GM12878 (cell line): ENCODE measurements at regions not wholly inside any gene's neighbourhood (a gene's known extent, or its start where the extent isn't known, plus 50 kb on each side); places are given as distances from the start of the nearest gene placed in this dataset.

ENCODE experiments used
- ATAC-seq: fragments of 200-7000 bp; cut with Tn5 transposase; 3 replicates; pipeline ENCODE4 v1.9.1; 2020; ENCODE audit warnings: mild to moderate bottlenecking, moderate library complexity
- BruUV-seq: library from RNA; stranded (reverse); fragments of 400-500 nt; replicated peaks from 2 replicates; lab custom pipeline; 2021; lab: Mats Ljungman, UMichigan
- CTCF ChIA-PET: fragments of 300-600 bp; sonication (Branson Sonifier 250); formaldehyde crosslinking; extraction: SDS; loops from one replicate; lab custom pipeline; 2021; ENCODE audit warnings: inconsistent platforms; lab: Yijun Ruan, JAX
- POLR2A ChIA-PET: fragments of 350-600 bp; formaldehyde crosslinking; extraction: SDS; loops from one replicate; lab custom pipeline; 2021; ENCODE audit warnings: inconsistent platforms; lab: Charles Lee
- RAD21 ChIA-PET: fragments of 300-600 bp; sonication (Branson Sonifier 250); formaldehyde crosslinking; loops from one replicate; lab custom pipeline; 2023; ENCODE audit warnings: antibody characterized with exemption; ENCODE audit not compliant: unreplicated experiment; lab: Charles Lee
- SMC1A ChIA-PET: fragments of 300-600 bp; sonication (Branson Sonifier 250); formaldehyde crosslinking; loops from one replicate; lab custom pipeline; 2023; ENCODE audit not compliant: unreplicated experiment, uncharacterized antibody; lab: Charles Lee
- DNase-seq: peaks from one replicate; pipeline ENCODE4 v3.0.0-alpha.2; 2011; ENCODE audit warnings: low read depth, low spot score
- FAIRE-seq: peaks from 3 replicates; lab custom pipeline; 2011; peaks lifted over from hg19 to GRCh38; lab: Jason Lieb, UNC
- H2AFZ ChIP-seq: 2 replicates; pipeline ENCODE4 v1.6.0; 2011; ENCODE audit warnings: low read depth, low read length, control low read depth; ENCODE audit not compliant: control insufficient read depth
- H3K27ac ChIP-seq: 2 replicates; pipeline ENCODE4 v1.5.1; 2011; ENCODE audit warnings: control low read depth; ENCODE audit not compliant: control insufficient read depth, insufficient read depth
- H3K27me3 ChIP-seq, 2 experiments: replicated peaks in 1 of 2; 2 replicates each; pipeline versions ENCODE4 v1.6.0 to v1.6.1; 2011; ENCODE audit warnings: low read length in 1 of 2; ENCODE audit not compliant: control insufficient read depth in 2 of 2, insufficient read depth in 2 of 2
- H3K36me3 ChIP-seq, 2 experiments: 2 replicates each; pipeline ENCODE4 v1.5.1; 2011; ENCODE audit warnings: low read length in 1 of 2; ENCODE audit not compliant: control insufficient read depth in 2 of 2, insufficient read depth in 2 of 2
- H3K4me1 ChIP-seq: 2 replicates; pipeline ENCODE4 v1.6.1; 2011; ENCODE audit warnings: mild to moderate bottlenecking, low read length, moderate library complexity, mixed read lengths; ENCODE audit not compliant: control insufficient read depth, insufficient read depth
- H3K4me2 ChIP-seq: 2 replicates; pipeline ENCODE4 v1.6.0; 2011; ENCODE audit warnings: control low read depth; ENCODE audit not compliant: control insufficient read depth, insufficient read depth
- H3K4me3 ChIP-seq: fragments of 200-600 bp; sonication (generic); 2 replicates; pipeline ENCODE4 v1.5.1; 2016
- H3K79me2 ChIP-seq: 2 replicates; pipeline ENCODE4 v1.6.0; 2011; ENCODE audit warnings: low read length; ENCODE audit not compliant: control insufficient read depth, insufficient read depth
- H3K9ac ChIP-seq: 2 replicates; pipeline ENCODE4 v1.8.0; 2011; ENCODE audit warnings: low read length, control low read depth, mixed read lengths; ENCODE audit not compliant: control insufficient read depth, insufficient read depth
- H3K9me3 ChIP-seq: replicated peaks from 3 replicates; pipeline ENCODE4 v1.5.1; 2011; ENCODE audit warnings: mild to moderate bottlenecking, low read length; ENCODE audit not compliant: control insufficient read depth, insufficient read depth
- H4K20me1 ChIP-seq: 2 replicates; pipeline ENCODE4 v1.6.0; 2011; ENCODE audit not compliant: control insufficient read depth, insufficient read depth
- E4F1 ChIP-seq: fragments of 450-650 bp; IDR thresholded peaks from 2 replicates; pipeline ENCODE4 v1.6.1; 2018; ENCODE audit warnings: borderline replicate concordance, mild to moderate bottlenecking; ENCODE audit not compliant: partially characterized antibody
- LARP7 ChIP-seq: fragments of 450-650 bp; IDR thresholded peaks from 2 replicates; pipeline ENCODE4 v1.6.1; 2017; ENCODE audit warnings: mild to moderate bottlenecking
- MEF2A ChIP-seq: IDR thresholded peaks from 2 replicates; pipeline ENCODE4 v1.6.1; 2011; ENCODE audit warnings: low read depth, mild to moderate bottlenecking, low read length, moderate library complexity; ENCODE audit not compliant: insufficient read depth
- MTA3 ChIP-seq: IDR thresholded peaks from 2 replicates; pipeline ENCODE4 v1.6.1; 2012; ENCODE audit warnings: low read length, inconsistent platforms, borderline replicate concordance
- PAX5 ChIP-seq: IDR thresholded peaks from 2 replicates; pipeline ENCODE4 v1.6.1; 2011; ENCODE audit warnings: low read depth, low read length, borderline replicate concordance
- RUNX3 ChIP-seq: IDR thresholded peaks from 2 replicates; pipeline ENCODE4 v1.6.1; 2012; ENCODE audit warnings: low read length, inconsistent platforms
- SRF ChIP-seq, 2 experiments: IDR thresholded peaks; 2 replicates each; pipeline ENCODE4 v1.6.1; 2011; ENCODE audit warnings: low read depth in 2 of 2, low read length in 2 of 2, mild to moderate bottlenecking in 1 of 2, moderate library complexity in 1 of 2
- TARDBP ChIP-seq: IDR thresholded peaks from 2 replicates; pipeline ENCODE4 v1.6.1; 2016; ENCODE audit warnings: borderline replicate concordance
- TCF12 ChIP-seq: IDR thresholded peaks from 2 replicates; pipeline ENCODE4 v1.6.1; 2011; ENCODE audit warnings: low read depth, mild to moderate bottlenecking, low read length
- ZBTB40 ChIP-seq: fragments of 450-650 bp; IDR thresholded peaks from 2 replicates; pipeline ENCODE4 v1.6.1; 2016; ENCODE audit warnings: mild to moderate bottlenecking, moderate library complexity, borderline replicate concordance
- WGBS: methylation state at CpG from one replicate; pipeline ENCODE4 v1.1.6; 2016; ENCODE audit warnings: low lambda C conversion rate; ENCODE audit not compliant: insufficient replicate concordance, insufficient coverage; ENCODE audit errors: missing lambda C conversion rate; 5-methylcytosine and 5-hydroxymethylcytosine counted together
- in situ Hi-C: fragments of 300-500 bp; cut with MboI; formaldehyde crosslinking; loops from 9 replicates; pipeline ENCODE4 v1.14.3; 2018; ENCODE audit warnings: mixed read lengths
- intact Hi-C: fragments of 100-400 bp; cut with micrococcal nuclease; formaldehyde crosslinking; loops from one replicate; pipeline ENCODE4 v1.14.2; 2022; ENCODE audit not compliant: unreplicated experiment

- Histone ChIP-seq H3K27ac (no peak overlapping the region), H3K9me3 (no peaks in the 10 kb centered on the region), H3K36me3 (no peaks in the 10 kb centered on the region), H3K79me2 (no peaks in the 10 kb centered on the region), H2AFZ (no peak overlapping the region), H3K9ac (no peak overlapping the region), H3K4me2 (no peak overlapping the region), H4K20me1 (no peaks in the 10 kb centered on the region), H3K4me1 (no peaks in the 10 kb centered on the region), H3K27me3 (no peaks in the 10 kb centered on the region), H3K4me3 (no peak overlapping the region)
- FAIRE-seq (no peak), DNase-seq (no peak), ATAC-seq (no peak)
- no peak for TF ChIP-seq MTA3
- TF ChIP-seq E4F1: peak; percentile 18
- ChIA-PET POLR2A (no interaction called here), CTCF (no interaction called here), RAD21 (no interaction called here), SMC1A (no interaction called here)
- intact Hi-C loops (no loop called here), in situ Hi-C loops (no loop called here)
- BruUV-seq: no TSS peak
- 70% methylated on average over 6 of the region's 6 CpGs for WGBS
Measured at GRCh38 chr2:126834006-126834659, 64.6 kb upstream of the TEX51 start.

- H3K9ac ChIP-seq: no peak overlapping the region
- H3K4me3 ChIP-seq: no peak overlapping the region
- ChIA-PET RAD21 (no interaction called here), SMC1A (interaction anchor here (1.2 kb wide), 1 partner anchor 307 kb away, joined by 3 read pairs; no protein-coding TSS in a partner anchor), POLR2A (no interaction called here), CTCF (no interaction called here)
- no peaks in the 10 kb centered on the region for H3K36me3 ChIP-seq
- no peaks in the 10 kb centered on the region for H3K4me1 ChIP-seq
- FAIRE-seq: no peak
- no peak overlapping the region for H2AFZ ChIP-seq
- intact Hi-C loops (no loop called here), in situ Hi-C loops (no loop called here)
- WGBS: 35% methylated on average over 8 of the region's 8 CpGs
- H3K27ac ChIP-seq: no peak overlapping the region
- ATAC-seq: no peak
- no peaks in the 10 kb centered on the region for H4K20me1 ChIP-seq
- no peaks in the 10 kb centered on the region for H3K79me2 ChIP-seq
- H3K9me3 ChIP-seq: no peaks in the 10 kb centered on the region
- no peak overlapping the region for H3K4me2 ChIP-seq
- BruUV-seq: no TSS peak
- H3K27me3 ChIP-seq: no peaks in the 10 kb centered on the region
- DNase-seq: no peak
- TF ChIP-seq LARP7: no peak
- TF ChIP-seq ZBTB40: no peak
- no peak for TF ChIP-seq SRF (IDR thresholded peaks at IDR 0.05; ENCODE audit: low read depth in 2 of 2, low read length in 2 of 2)
- no peak for TF ChIP-seq RUNX3
- TF ChIP-seq MEF2A: no peak
- TF ChIP-seq TARDBP: no peak
- no peak for TF ChIP-seq MTA3
- TF ChIP-seq PAX5: no peak
- no peak for TF ChIP-seq TCF12
Measured at GRCh38 chr2:126835261-126835660, 63.4 kb upstream of the TEX51 start.
